BJ (cell line): ENCODE measurements at regions not wholly inside any gene's neighbourhood (a gene's known extent, or its start where the extent isn't known, plus 50 kb on each side); places are given as distances from the start of the nearest gene placed in this dataset.

ENCODE experiments used
- CTCF ChIA-PET: fragments of 350-600 bp; formaldehyde crosslinking; extraction: SDS; loops from one replicate; lab custom pipeline; 2021; ENCODE audit warnings: antibody characterized with exemption, inconsistent platforms; lab: Yijun Ruan, JAX
- POLR2A ChIA-PET: fragments of 300-600 bp; sonication (Branson Sonifier 250); formaldehyde crosslinking; extraction: SDS; loops from one replicate; lab custom pipeline; 2021; ENCODE audit warnings: antibody characterized with exemption; lab: Charles Lee
- DNase-seq: peaks from one replicate; pipeline ENCODE4 v3.0.0-alpha.2; 2011; ENCODE audit warnings: low read depth
- H3K27me3 ChIP-seq: 2 replicates; pipeline ENCODE4 v1.6.0; 2011; ENCODE audit warnings: low read length; ENCODE audit not compliant: control insufficient read depth, insufficient read depth
- H3K36me3 ChIP-seq: 2 replicates; pipeline ENCODE4 v1.5.1; 2011; ENCODE audit warnings: low read length; ENCODE audit not compliant: control insufficient read depth, insufficient read depth
- H3K4me3 ChIP-seq: 2 replicates; pipeline ENCODE4 v1.5.1; 2011; ENCODE audit warnings: low read depth, mild to moderate bottlenecking, control low read depth, low read length
- TF ChIP-seq, protein P1 (sequence below): IDR thresholded peaks from 2 replicates; pipeline ENCODE4 v1.5.1; 2011; ENCODE audit warnings: low read depth, mild to moderate bottlenecking, control low read depth, inconsistent platforms, low read length, moderate library complexity; ENCODE audit not compliant: insufficient read depth

DNA sequence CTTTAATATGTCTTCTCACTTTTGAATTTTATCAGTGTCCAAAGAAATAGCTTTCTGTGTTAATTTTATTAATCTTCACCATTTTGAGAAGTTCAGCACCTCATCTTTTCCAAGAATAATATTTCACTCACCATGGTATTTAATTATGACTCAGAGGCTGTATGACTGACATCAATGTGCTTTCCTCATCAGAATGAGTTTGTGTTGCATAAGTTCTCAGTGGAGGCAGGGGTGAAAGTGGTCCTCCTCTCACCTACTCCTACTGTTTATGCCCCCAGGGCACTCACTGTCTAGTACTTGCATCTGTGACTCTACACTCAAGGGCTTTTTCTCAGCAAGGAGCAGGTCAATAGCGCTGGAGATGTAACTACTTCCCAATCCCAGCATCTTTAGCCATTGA is 905.3 kb upstream of the INTU start:
- DNase-seq = no peak
- CTCF ChIA-PET = no interaction called here
- POLR2A ChIA-PET = no interaction called here
- no peaks in the 10 kb centered on the region for H3K36me3 ChIP-seq
- TF ChIP-seq, protein P1, sequence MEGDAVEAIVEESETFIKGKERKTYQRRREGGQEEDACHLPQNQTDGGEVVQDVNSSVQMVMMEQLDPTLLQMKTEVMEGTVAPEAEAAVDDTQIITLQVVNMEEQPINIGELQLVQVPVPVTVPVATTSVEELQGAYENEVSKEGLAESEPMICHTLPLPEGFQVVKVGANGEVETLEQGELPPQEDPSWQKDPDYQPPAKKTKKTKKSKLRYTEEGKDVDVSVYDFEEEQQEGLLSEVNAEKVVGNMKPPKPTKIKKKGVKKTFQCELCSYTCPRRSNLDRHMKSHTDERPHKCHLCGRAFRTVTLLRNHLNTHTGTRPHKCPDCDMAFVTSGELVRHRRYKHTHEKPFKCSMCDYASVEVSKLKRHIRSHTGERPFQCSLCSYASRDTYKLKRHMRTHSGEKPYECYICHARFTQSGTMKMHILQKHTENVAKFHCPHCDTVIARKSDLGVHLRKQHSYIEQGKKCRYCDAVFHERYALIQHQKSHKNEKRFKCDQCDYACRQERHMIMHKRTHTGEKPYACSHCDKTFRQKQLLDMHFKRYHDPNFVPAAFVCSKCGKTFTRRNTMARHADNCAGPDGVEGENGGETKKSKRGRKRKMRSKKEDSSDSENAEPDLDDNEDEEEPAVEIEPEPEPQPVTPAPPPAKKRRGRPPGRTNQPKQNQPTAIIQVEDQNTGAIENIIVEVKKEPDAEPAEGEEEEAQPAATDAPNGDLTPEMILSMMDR = no peak
- H3K4me3 ChIP-seq = no peak overlapping the region
- H3K27me3 ChIP-seq = no peaks in the 10 kb centered on the region

DNA sequence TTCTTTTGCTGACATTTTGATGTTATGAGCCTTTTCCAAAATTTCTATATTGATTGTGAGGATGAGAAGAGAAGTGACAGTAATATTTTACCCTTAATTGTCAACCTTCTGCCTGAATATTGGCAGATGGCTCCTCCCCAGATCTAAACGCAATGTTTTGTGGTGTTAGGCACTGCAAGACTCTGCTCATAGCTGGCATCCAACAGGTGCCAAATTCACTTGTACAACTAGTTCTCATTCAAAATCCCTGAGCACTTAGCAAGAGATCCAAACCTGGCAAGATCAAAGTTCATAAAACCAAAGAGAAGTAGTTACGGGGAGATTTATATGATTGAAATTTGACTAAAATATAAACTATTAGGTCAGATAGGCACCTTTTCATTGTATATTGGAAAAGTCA is 901.7 kb upstream of the INTU start:
- Histone ChIP-seq H3K36me3 (no peaks in the 10 kb centered on the region), H3K4me3 (no peak overlapping the region), H3K27me3 (no peaks in the 10 kb centered on the region)
- ChIA-PET CTCF (no interaction called here), POLR2A (interaction anchor here (0.6 kb wide), 1 partner anchor 16 kb away, joined by 4 read pairs; no protein-coding TSS in a partner anchor)
- TF ChIP-seq, protein P1 = no peak
- DNase-seq = no peak

DNA sequence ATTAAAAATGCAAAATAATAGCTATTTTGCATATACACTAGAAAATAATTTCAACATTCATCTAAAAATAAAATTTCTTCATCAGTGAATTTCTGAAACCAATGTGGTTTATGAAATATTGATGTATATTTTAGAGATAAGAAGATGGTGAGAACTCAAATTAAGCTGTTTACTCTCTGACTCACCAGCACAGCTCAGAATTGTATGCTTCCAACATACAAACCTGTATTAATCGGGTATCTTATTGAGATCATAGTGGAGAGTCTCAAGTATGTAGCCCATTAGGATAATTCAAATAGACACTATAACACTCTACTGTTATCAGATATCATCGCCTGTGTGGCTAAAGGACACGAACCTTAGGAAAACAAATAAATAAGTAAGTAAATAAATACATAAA is 899.5 kb upstream of the INTU start:
- no peak overlapping the region for H3K4me3 ChIP-seq
- no peaks in the 10 kb centered on the region for H3K27me3 ChIP-seq
- no peaks in the 10 kb centered on the region for H3K36me3 ChIP-seq
- ChIA-PET CTCF (interaction anchor here (0.9 to 1.3 kb wide), 2 partner anchors 10 to 12 kb away, joined by 3 read pairs; no protein-coding TSS in a partner anchor), POLR2A (no interaction called here)
- DNase-seq = no peak
- TF ChIP-seq, protein P1 = no peak

DNA sequence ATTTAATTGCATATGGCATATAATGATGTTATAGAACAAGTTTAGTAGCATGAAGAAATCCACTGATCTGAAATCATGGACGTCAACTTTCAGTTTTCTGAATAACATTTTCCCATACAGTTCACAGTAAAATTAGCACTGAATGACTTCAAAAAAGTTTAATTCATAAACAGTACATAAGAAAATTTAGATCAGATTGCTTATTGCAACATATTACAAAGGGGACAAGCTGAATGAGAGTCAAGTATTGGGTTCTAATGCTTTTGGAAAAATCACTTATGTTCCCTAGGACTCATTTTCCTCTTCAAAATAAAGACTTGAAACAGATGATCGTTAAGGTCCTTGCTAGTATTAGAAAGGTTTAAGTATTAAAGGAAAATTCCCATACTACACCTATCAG is 898.3 kb upstream of the INTU start:
- H3K4me3 ChIP-seq = no peak overlapping the region
- H3K36me3 ChIP-seq = no peaks in the 10 kb centered on the region
- TF ChIP-seq, protein P1 = no peak
- CTCF ChIA-PET = no interaction called here
- no peak for DNase-seq
- H3K27me3 ChIP-seq = no peaks in the 10 kb centered on the region
- POLR2A ChIA-PET = no interaction called here

DNA sequence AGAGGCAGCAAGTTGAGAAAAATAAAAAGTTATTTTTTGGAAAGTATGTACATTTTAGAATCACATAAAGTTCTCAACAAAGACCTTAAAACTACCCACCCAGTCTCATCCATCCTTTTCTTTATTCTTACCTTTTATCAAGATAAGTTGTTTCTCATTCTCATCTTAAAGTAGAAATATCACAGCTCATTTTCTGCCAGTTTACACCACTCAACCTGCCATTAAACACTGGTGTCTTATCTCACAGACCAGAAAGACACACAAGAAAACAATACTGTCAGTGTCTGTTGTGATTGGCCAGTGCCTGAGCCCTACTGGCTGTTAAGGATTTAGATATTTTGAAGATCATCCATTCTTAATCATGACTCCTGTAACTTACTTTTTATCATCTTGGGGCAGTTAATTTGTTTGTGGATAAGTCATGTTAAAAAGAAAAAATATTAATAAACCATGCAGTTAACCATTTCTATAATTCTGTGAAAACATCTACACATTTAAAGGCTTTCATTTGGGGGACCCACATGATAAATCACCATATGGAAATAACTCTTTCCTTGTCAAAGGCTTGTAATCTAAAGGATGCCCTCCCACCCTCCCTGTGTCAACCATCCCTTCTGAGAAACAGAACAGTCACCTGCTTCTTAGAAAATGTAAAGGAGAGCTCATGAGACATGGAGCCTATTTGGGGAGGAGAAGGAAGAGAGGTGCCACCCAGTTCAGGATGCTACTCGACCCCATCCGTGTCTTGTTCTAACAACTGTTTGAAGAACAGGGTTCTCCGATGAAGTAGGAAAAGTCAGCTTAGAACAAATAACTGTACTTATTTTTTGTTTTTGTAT is 897.2 kb upstream of the INTU start:
- no peaks in the 10 kb centered on the region for H3K27me3 ChIP-seq
- ChIA-PET CTCF (interaction anchor here (1.1 kb wide), 1 partner anchor 25 kb away, joined by 3 read pairs; no protein-coding TSS in a partner anchor), POLR2A (no interaction called here)
- TF ChIP-seq, protein P1 = no peak
- H3K4me3 ChIP-seq = no peak overlapping the region
- no peak for DNase-seq
- no peaks in the 10 kb centered on the region for H3K36me3 ChIP-seq
